ENCODE measurements at regions not wholly inside any gene's neighbourhood (a gene's known extent, or its start where the extent isn't known, plus 50 kb on each side); places are given as distances from the start of the nearest gene placed in this dataset.

GRCh38 chr4:32133141-32133540 lies 1413.0 kb downstream of the PCDH7 start:
- Histone ChIP-seq H2BK120ac (ENCODE audit: low read depth, low read length, poor library complexity, severe bottlenecking) (no peak overlapping the region), H2BK15ac (ENCODE audit: low read depth, low read length) (no peak overlapping the region), H3K4me2 (ENCODE audit: insufficient read depth, insufficient read length, low read length) (no peak overlapping the region), H2AFZ (ENCODE audit: low read length) (no peak overlapping the region), H3K79me2 (ENCODE audit: insufficient read depth, low read length) (no peaks in the 10 kb centered on the region), H3K18ac (ENCODE audit: insufficient read length, low read depth, low read length) (no peak overlapping the region), H3K4me1 (ENCODE audit: insufficient read depth, low read length) (no peaks in the 10 kb centered on the region), H3K27ac (ENCODE audit: insufficient read length, low read depth, low read length) (no peak overlapping the region), H3K23ac (ENCODE audit: insufficient read length, low read depth, low read length) (no peak overlapping the region), H3T11ph (ENCODE audit: low read length) (no peak overlapping the region), H4K8ac (replicated peaks; ENCODE audit: insufficient read length, low read depth, low read length) (no peak overlapping the region), H3K4ac (ENCODE audit: low read depth, low read length) (no peak overlapping the region), H2BK5ac (ENCODE audit: insufficient read length, low read length) (no peak overlapping the region), H4K5ac (ENCODE audit: insufficient read length, low read depth, low read length) (no peak overlapping the region), H3K9me3 (ENCODE audit: control insufficient read depth, low read depth, low read length) (no peaks in the 10 kb centered on the region), H4K20me1 (ENCODE audit: control insufficient read depth, insufficient read depth, insufficient read length) (no peaks in the 10 kb centered on the region), H4K91ac (ENCODE audit: insufficient read length, low read depth, low read length) (no peak overlapping the region), H2BK20ac (ENCODE audit: low read depth, low read length, poor library complexity, severe bottlenecking) (no peak overlapping the region), H3K79me1 (ENCODE audit: insufficient read depth, low read depth, low read length, poor library complexity, severe bottlenecking) (no peaks in the 10 kb centered on the region), H2AK5ac (ENCODE audit: insufficient read length, low read length) (no peak overlapping the region), H3K14ac (ENCODE audit: insufficient read depth, low read length) (no peak overlapping the region), H2BK12ac (ENCODE audit: insufficient read length, low read depth, low read length) (no peak overlapping the region), H3K56ac (ENCODE audit: insufficient read length, low read depth, low read length) (no peak overlapping the region), H3K27me3 (ENCODE audit: insufficient read depth, low read length) (no peaks in the 10 kb centered on the region), H3K9ac (ENCODE audit: extremely low read depth, insufficient read length, low read length) (no peak overlapping the region), H3K23me2 (ENCODE audit: insufficient read length, low read depth, low read length, poor library complexity, severe bottlenecking) (no peaks in the 10 kb centered on the region)
- no peaks in the 10 kb centered on the region; a peak in 1 of 7 replicates for H3K36me3 Mint-ChIP-seq (ENCODE audit: insufficient read depth in 1 of 3, low read depth in 3 of 3)
- H3K27ac Mint-ChIP-seq = no peak overlapping the region
- TF ChIP-seq CTCF (conservative IDR thresholded peaks at IDR 0.05) = no peak
- H3K27me3 Mint-ChIP-seq (ENCODE audit: low read depth) = no peaks in the 10 kb centered on the region
- H3K4me3 Mint-ChIP-seq = no peak overlapping the region
- no CpG with 5 or more reads among the region's 1 CpG for WGBS (ENCODE audit: extremely low coverage, insufficient read length, low lambda C conversion rate)
- DNase-seq = no peak
- no peaks in the 10 kb centered on the region; a peak in 1 of 5 replicates for H3K9me3 Mint-ChIP-seq
- peaks cover 8 to 10% of the 10 kb centered on the region in 2 experiments for H3K4me1 Mint-ChIP-seq

Measured in H9 (cell line).